Fibroblast of lung (primary cell): ENCODE measurements at regions not wholly inside any gene's neighbourhood (a gene's known extent, or its start where the extent isn't known, plus 50 kb on each side); places are given as distances from the start of the nearest gene placed in this dataset.

Experiments used
- DNase-seq, 2 donors: peaks; one replicate each; pipeline versions ENCODE4 v3.0.0 to v3.0.0-alpha.2; 2010; ENCODE audit warnings: low read depth in 2 of 2
- H2AFZ ChIP-seq: 2 replicates; pipeline ENCODE4 v1.5.1; 2012; ENCODE audit warnings: low read length, control low read depth, inconsistent platforms
- H3K27ac ChIP-seq: 2 replicates; pipeline ENCODE4 v1.5.1; 2011; ENCODE audit warnings: low read length, control low read depth; ENCODE audit not compliant: insufficient read depth
- H3K27me3 ChIP-seq: 2 replicates; pipeline ENCODE4 v1.5.1; 2011; ENCODE audit warnings: mild to moderate bottlenecking, low read length; ENCODE audit not compliant: control insufficient read depth, insufficient read depth
- H3K36me3 ChIP-seq: 2 replicates; pipeline ENCODE4 v1.5.1; 2011; ENCODE audit warnings: low read length; ENCODE audit not compliant: control insufficient read depth, insufficient read depth
- H3K4me1 ChIP-seq: 2 replicates; pipeline ENCODE4 v1.5.1; 2011; ENCODE audit warnings: low read length; ENCODE audit not compliant: control insufficient read depth, insufficient read depth; ENCODE audit errors: extremely low read depth
- H3K4me2 ChIP-seq: 2 replicates; pipeline ENCODE4 v1.5.1; 2011; ENCODE audit warnings: low read length, control low read depth; ENCODE audit not compliant: insufficient read depth; ENCODE audit errors: extremely low read depth
- H3K4me3 ChIP-seq, 4 experiments: fragments of 200-600 bp in 1 of 4; sonication (generic) in 1 of 4; replicated peaks in 1 of 4; 2 replicates each; pipeline ENCODE4 v1.5.1; 2011 to 2016; ENCODE audit warnings: low read length in 4 of 4, low read depth in 3 of 4, mild to moderate bottlenecking in 3 of 4, control low read depth in 2 of 4, inconsistent platforms in 1 of 4, mixed read lengths in 1 of 4; ENCODE audit not compliant: insufficient read depth in 1 of 4; ENCODE audit errors: control extremely low read depth in 1 of 4
- H3K79me2 ChIP-seq: 2 replicates; pipeline ENCODE4 v1.5.1; 2012; ENCODE audit warnings: mild to moderate bottlenecking, low read length, inconsistent platforms; ENCODE audit not compliant: control insufficient read depth, insufficient read depth
- H3K9ac ChIP-seq: 2 replicates; pipeline ENCODE4 v1.5.1; 2011; ENCODE audit warnings: mild to moderate bottlenecking, low read length, control low read depth; ENCODE audit not compliant: insufficient read depth
- H3K9me3 ChIP-seq: 2 replicates; pipeline ENCODE4 v1.5.1; 2012; ENCODE audit warnings: low read depth, low read length; ENCODE audit not compliant: control insufficient read depth, insufficient read depth
- H4K20me1 ChIP-seq: 2 replicates; pipeline ENCODE4 v1.5.1; 2011; ENCODE audit warnings: low read length; ENCODE audit not compliant: control insufficient read depth, insufficient read depth; ENCODE audit errors: extremely low read depth
- EZH2 ChIP-seq: IDR thresholded peaks from 2 replicates; pipeline ENCODE4 v1.5.1; 2012; ENCODE audit warnings: low read length, control low read depth, mild to moderate bottlenecking; ENCODE audit errors: missing control alignments
- TF ChIP-seq, protein P1 (sequence below), 2 donors: IDR thresholded peaks in 1 of 2; conservative IDR thresholded peaks in 1 of 2; 1 replicate in 1 of 2; 2 replicates in 1 of 2; pipeline ENCODE4 v1.5.1; 2011 to 2012; ENCODE audit warnings: low read length in 2 of 2, control low read depth in 1 of 2, inconsistent platforms in 1 of 2, low read depth in 1 of 2, mild to moderate bottlenecking in 1 of 2

DNA sequence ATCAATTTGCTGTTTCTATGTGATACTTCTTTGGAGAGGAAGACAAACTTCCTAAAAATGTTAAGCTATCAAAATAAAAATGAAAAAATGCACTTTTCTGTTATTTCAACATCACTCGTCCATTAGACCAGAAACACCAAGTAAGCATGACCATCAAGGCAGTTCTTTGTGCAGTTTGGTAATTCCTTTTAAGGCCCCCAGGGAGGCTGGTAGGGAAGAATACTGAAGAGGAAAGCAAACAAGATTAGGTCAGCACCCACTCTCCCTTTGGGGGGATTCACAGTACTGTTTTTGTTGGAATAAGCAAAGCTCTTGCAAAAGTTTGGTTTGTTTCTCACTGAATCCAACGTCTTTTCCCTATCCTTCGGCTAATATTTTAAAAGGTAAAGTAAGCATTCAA is 206.8 kb upstream of the SLC35B3 start:
- Histone ChIP-seq H3K36me3 (no peaks in the 10 kb centered on the region), H3K4me2 (no peak overlapping the region), H3K27me3 (no peaks in the 10 kb centered on the region), H3K4me3 (no peak overlapping the region), H3K4me1 (no peaks in the 10 kb centered on the region), H4K20me1 (no peaks in the 10 kb centered on the region), H3K79me2 (no peaks in the 10 kb centered on the region), H2AFZ (no peak overlapping the region), H3K9me3 (no peaks in the 10 kb centered on the region), H3K27ac (no peak overlapping the region), H3K9ac (no peak overlapping the region)
- TF ChIP-seq, protein P1, sequence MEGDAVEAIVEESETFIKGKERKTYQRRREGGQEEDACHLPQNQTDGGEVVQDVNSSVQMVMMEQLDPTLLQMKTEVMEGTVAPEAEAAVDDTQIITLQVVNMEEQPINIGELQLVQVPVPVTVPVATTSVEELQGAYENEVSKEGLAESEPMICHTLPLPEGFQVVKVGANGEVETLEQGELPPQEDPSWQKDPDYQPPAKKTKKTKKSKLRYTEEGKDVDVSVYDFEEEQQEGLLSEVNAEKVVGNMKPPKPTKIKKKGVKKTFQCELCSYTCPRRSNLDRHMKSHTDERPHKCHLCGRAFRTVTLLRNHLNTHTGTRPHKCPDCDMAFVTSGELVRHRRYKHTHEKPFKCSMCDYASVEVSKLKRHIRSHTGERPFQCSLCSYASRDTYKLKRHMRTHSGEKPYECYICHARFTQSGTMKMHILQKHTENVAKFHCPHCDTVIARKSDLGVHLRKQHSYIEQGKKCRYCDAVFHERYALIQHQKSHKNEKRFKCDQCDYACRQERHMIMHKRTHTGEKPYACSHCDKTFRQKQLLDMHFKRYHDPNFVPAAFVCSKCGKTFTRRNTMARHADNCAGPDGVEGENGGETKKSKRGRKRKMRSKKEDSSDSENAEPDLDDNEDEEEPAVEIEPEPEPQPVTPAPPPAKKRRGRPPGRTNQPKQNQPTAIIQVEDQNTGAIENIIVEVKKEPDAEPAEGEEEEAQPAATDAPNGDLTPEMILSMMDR (conservative IDR thresholded peaks at IDR 0.05 in 1 of 2, IDR thresholded peaks at IDR 0.05 in 1 of 2; ENCODE audit: low read depth in 1 of 2, low read length in 2 of 2): no peak
- DNase-seq: no peak

DNA sequence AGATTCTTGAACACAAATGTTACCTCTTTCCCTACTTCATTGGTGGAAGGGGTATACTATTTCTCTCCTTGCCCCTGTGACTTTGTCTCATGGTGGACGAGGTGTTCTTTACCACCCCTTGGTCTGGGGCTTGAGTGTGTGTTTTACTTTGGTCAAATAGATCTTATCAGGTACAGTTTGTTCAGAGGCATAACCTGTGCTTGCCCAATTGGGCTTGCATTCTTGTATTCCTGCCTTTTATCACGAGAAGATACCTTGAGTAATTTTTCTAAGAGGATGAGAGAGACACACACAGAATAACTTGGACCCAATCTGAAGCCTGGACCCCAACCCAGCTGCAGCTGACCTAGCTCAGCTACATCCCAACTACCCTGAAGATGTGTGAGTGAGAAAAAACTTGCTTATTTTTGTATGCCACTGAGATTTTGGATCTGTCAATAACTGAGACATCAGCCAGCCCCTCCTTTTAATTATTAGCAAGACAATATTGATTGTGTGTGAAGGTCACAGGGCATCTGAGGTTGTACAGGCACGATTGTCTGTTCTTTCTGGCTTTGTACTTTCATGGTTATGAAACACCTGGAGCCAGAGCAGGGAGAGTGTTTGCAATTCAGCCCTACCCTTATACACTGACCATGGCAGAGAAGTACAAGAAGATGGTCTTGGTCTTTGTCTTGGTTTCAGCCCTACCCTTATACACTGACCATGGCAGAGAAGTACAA is 204.7 kb upstream of the SLC35B3 start:
- Histone ChIP-seq H3K4me2 (no peak overlapping the region), H3K9ac (no peak overlapping the region), H3K27me3 (no peaks in the 10 kb centered on the region), H3K36me3 (no peaks in the 10 kb centered on the region), H4K20me1 (no peaks in the 10 kb centered on the region), H3K79me2 (no peaks in the 10 kb centered on the region), H3K4me3 (no peak overlapping the region), H3K9me3 (no peaks in the 10 kb centered on the region), H3K4me1 (no peaks in the 10 kb centered on the region), H3K27ac (no peak overlapping the region), H2AFZ (no peak overlapping the region)
- TF ChIP-seq, protein P1 (conservative IDR thresholded peaks at IDR 0.05 in 1 of 2, IDR thresholded peaks at IDR 0.05 in 1 of 2; ENCODE audit: low read depth in 1 of 2, low read length in 2 of 2): no peak
- no peak for TF ChIP-seq EZH2
- no peak for DNase-seq

GRCh38 chr6:8637896-8638597 is 202.7 kb upstream of the SLC35B3 start:
- Histone ChIP-seq H3K4me1 (no peaks in the 10 kb centered on the region), H3K27me3 (no peaks in the 10 kb centered on the region), H3K9ac (no peak overlapping the region), H3K79me2 (no peaks in the 10 kb centered on the region), H3K36me3 (no peaks in the 10 kb centered on the region), H4K20me1 (no peaks in the 10 kb centered on the region), H3K9me3 (no peaks in the 10 kb centered on the region), H2AFZ (no peak overlapping the region), H3K27ac (no peak overlapping the region), H3K4me3 (no peak overlapping the region), H3K4me2 (no peak overlapping the region)
- DNase-seq: no peak
- no peak for TF ChIP-seq EZH2
- TF ChIP-seq, protein P1 (conservative IDR thresholded peaks at IDR 0.05 in 1 of 2, IDR thresholded peaks at IDR 0.05 in 1 of 2; ENCODE audit: low read depth in 1 of 2, low read length in 2 of 2): no peak
